ENCODE measurements at regions not wholly inside any gene's neighbourhood (a gene's known extent, or its start where the extent isn't known, plus 50 kb on each side); places are given as distances from the start of the nearest gene placed in this dataset.

DNA sequence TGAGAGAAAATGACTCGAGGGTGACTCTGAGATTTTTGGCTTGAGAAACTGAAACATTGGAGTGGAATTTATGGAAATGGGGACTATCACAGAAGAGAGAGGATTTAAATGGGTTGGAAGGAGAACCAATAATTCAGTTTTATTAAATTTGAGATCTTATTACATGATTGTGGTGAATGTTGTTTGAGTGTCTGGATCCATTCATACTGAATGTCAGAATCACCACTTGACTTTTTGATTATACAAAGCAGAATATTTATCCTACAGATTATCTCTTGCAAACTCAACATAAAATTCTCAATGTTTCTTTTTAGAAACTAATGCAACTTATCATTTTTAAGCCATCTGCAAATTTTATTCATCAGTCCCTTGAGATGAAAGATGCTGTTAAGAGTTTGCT is 332.8 kb downstream of the CNTN3 start:
- Histone ChIP-seq H3K27me3 (ENCODE audit: control insufficient read depth, insufficient read depth, low read length) (no peaks in the 10 kb centered on the region), H3K36me3 (ENCODE audit: control insufficient read depth, insufficient read depth, low read length) (no peaks in the 10 kb centered on the region), H3K4me3 (ENCODE audit: low read depth, low read length) (no peak overlapping the region)
- TF ChIP-seq, protein P1, sequence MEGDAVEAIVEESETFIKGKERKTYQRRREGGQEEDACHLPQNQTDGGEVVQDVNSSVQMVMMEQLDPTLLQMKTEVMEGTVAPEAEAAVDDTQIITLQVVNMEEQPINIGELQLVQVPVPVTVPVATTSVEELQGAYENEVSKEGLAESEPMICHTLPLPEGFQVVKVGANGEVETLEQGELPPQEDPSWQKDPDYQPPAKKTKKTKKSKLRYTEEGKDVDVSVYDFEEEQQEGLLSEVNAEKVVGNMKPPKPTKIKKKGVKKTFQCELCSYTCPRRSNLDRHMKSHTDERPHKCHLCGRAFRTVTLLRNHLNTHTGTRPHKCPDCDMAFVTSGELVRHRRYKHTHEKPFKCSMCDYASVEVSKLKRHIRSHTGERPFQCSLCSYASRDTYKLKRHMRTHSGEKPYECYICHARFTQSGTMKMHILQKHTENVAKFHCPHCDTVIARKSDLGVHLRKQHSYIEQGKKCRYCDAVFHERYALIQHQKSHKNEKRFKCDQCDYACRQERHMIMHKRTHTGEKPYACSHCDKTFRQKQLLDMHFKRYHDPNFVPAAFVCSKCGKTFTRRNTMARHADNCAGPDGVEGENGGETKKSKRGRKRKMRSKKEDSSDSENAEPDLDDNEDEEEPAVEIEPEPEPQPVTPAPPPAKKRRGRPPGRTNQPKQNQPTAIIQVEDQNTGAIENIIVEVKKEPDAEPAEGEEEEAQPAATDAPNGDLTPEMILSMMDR (IDR thresholded peaks at IDR 0.05; ENCODE audit: insufficient read depth, low read length, poor library complexity, severe bottlenecking): no peak
- no peak for DNase-seq (ENCODE audit: low read depth)

- H3K36me3 ChIP-seq (ENCODE audit: control insufficient read depth, insufficient read depth, low read length): no peaks in the 10 kb centered on the region
- no peaks in the 10 kb centered on the region for H3K27me3 ChIP-seq (ENCODE audit: control insufficient read depth, insufficient read depth, low read length)
- TF ChIP-seq, protein P1 (IDR thresholded peaks at IDR 0.05; ENCODE audit: insufficient read depth, low read length, poor library complexity, severe bottlenecking): no peak
- DNase-seq (ENCODE audit: low read depth): no peak
- no peak overlapping the region for H3K4me3 ChIP-seq (ENCODE audit: low read depth, low read length)
Observed at GRCh38 chr3:74273555-74274402, 340.7 kb downstream of the CNTN3 start.

GRCh38 chr3:74273091-74273490 is 341.4 kb downstream of the CNTN3 start:
- TF ChIP-seq, protein P1 (IDR thresholded peaks at IDR 0.05; ENCODE audit: insufficient read depth, low read length, poor library complexity, severe bottlenecking): no peak
- Histone ChIP-seq H3K27me3 (ENCODE audit: control insufficient read depth, insufficient read depth, low read length) (no peaks in the 10 kb centered on the region), H3K4me3 (ENCODE audit: low read depth, low read length) (no peak overlapping the region), H3K36me3 (ENCODE audit: control insufficient read depth, insufficient read depth, low read length) (no peaks in the 10 kb centered on the region)
- DNase-seq (ENCODE audit: low read depth): no peak

DNA sequence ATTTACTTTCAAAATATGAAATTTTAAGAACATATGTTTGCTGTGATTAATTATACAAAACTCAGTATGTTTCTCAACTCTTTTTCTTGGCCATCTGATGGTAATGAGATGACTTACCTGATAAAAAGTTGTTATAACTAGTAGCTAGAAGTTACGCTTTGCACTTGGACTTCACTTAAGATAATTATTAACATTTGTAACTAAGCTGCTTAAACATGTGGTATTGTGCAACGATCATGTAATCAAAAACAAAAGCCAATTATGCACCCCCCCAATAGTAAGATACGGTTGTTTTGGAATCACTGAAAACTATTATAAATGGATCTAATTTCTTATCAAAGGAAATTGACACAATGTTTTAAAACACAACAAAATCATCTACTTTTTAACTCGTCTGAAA is 342.9 kb downstream of the CNTN3 start:
- no peaks in the 10 kb centered on the region for H3K27me3 ChIP-seq (ENCODE audit: control insufficient read depth, insufficient read depth, low read length)
- H3K4me3 ChIP-seq (ENCODE audit: low read depth, low read length): no peak overlapping the region
- no peaks in the 10 kb centered on the region for H3K36me3 ChIP-seq (ENCODE audit: control insufficient read depth, insufficient read depth, low read length)
- DNase-seq (ENCODE audit: low read depth): no peak
- TF ChIP-seq, protein P1 (IDR thresholded peaks at IDR 0.05; ENCODE audit: insufficient read depth, low read length, poor library complexity, severe bottlenecking): no peak

GRCh38 chr3:74269689-74270088 is 344.8 kb downstream of the CNTN3 start:
- H3K27me3 ChIP-seq (ENCODE audit: control insufficient read depth, insufficient read depth, low read length): no peaks in the 10 kb centered on the region
- TF ChIP-seq, protein P1 (IDR thresholded peaks at IDR 0.05; ENCODE audit: insufficient read depth, low read length, poor library complexity, severe bottlenecking): no peak
- H3K4me3 ChIP-seq (ENCODE audit: low read depth, low read length): no peak overlapping the region
- no peaks in the 10 kb centered on the region for H3K36me3 ChIP-seq (ENCODE audit: control insufficient read depth, insufficient read depth, low read length)
- no peak for DNase-seq (ENCODE audit: low read depth)

DNA sequence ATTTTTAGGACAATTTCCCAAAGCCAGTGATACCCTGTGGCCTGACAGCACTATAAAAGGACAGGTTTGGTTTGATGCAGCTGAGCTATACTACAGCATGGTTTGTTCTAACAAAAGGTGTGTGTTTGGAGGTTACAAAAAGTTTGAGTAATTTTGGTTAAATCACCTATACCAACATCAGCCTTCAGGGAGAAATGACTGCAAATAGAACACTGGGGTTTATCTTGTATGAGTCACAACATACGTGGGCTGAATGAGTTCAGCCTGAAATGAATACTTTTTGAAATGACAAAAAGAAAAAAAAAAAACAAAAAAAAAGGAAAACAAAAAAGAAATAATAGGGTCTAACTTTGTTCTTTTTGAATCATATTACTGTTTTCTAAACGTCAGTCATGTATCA is 345.7 kb downstream of the CNTN3 start:
- DNase-seq (ENCODE audit: low read depth): no peak
- TF ChIP-seq, protein P1 (IDR thresholded peaks at IDR 0.05; ENCODE audit: insufficient read depth, low read length, poor library complexity, severe bottlenecking): no peak
- Histone ChIP-seq H3K27me3 (ENCODE audit: control insufficient read depth, insufficient read depth, low read length) (no peaks in the 10 kb centered on the region), H3K36me3 (ENCODE audit: control insufficient read depth, insufficient read depth, low read length) (no peaks in the 10 kb centered on the region), H3K4me3 (ENCODE audit: low read depth, low read length) (no peak overlapping the region)

Data from kidney epithelial cell (primary cell).